ENCODE measurements at regions not wholly inside any gene's neighbourhood (a gene's known extent, or its start where the extent isn't known, plus 50 kb on each side); places are given as distances from the start of the nearest gene placed in this dataset.

DNA sequence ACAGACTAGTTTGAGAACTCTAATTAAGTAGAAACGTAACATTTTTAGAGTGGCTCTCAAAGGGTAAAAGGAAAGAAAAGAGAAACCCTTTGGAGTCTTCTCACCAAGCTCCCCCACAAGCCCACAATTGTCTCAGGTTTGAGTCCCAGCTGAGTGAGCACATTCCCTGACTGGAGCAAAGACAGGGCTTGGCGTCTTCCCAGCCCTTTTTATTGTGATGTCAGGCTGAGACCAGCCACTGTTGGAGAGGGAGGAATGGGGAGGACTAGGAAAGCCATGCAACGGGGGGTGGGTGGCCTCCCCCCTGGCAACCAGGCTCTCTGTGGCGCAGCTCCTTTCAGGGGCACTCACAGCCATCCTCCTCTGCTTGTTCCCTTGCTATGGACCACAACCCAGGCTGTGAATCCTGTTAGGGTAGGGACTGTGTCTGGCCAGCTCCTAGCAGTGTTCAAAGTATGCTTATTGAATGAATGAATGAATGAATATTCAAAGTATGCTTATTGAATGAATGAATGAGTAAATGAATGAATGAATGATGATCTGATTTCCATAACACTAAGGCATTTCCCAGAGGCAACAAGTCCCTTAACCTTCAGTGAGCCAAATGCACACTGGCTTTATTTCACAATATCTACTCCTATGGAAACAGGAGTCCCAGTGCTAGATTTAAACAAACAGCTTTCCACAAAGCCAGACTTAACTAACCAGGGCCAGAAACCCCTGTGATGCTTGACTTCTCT is 413.3 kb downstream of the MID1IP1 start:
- no peak for DNase-seq (ENCODE audit: low read depth in 2 of 2)

DNA sequence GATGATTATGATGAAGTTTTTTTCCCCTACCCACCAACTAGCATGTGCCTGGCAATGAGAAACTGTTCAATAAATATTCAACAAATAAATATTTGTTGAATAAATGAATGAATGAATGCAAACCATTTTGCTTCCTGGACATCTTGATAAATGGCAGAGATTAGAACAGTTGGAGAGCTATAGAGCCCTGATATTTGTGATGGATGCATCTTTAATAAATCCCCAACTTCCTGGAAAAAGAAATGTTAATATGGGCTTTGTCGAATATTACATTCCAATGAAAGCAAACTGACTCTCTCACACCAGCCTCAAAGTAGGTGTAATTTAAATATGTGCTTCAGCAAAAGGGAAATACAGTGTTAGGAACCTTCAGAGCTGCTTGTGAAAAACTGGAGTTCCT is 419.7 kb downstream of the MID1IP1 start:
- no peak for DNase-seq (ENCODE audit: low read depth in 2 of 2)

DNA sequence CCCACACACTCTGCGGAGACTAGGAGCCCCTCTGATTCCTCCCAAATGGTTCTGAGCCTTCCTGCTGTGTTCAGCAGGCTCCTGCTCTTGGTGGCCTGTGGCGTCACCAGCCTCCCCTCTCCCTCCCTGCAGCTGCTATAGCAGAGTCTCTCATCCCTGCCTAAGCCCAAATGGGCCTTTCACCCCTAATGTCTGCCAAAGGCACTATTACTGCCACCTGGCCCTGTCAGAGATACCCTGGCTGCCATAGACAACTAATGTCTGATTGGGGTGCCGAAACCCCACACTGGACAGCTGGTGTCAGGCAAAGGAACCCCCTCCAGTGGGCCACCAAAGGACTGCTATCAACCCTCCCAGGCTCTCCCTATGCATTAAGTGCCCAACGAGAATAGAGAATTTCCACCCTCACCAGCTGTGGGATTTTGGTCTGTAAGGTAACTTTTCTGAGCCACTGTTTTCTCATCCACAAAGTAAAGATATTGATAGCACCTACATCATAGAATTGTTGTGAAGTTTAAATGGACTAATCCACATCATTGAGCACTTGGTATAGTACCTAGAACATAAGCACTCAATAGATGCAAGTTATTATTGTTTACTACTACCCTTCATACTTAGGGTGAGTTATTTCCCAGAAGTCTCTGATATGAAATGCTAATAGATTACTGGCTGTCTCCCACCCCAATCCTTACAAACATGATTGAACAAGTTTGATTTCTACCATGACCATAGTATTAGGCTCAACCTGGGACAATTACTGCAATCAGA is 421.3 kb downstream of the MID1IP1 start:
- DNase-seq (ENCODE audit: low read depth in 2 of 2) = no peak

DNA sequence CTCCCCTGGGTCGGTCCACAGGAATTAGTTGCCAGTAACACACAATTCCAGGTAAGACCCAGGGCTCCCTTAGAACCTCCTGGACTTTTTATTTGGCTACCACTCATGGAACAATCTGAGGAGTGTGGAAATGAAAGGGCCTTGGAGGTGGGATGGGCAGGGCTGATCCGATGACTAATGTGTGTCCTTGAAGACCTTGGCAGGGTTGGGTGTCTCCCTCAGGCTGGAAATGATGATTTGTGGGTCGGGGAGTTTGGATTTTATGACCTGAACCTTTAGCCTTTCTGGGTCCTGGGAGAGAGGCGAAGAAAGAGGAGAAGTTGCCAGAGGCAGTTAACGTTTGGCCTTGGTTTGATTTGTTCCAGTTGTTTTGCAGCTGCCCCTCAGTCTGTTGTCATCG is 425.0 kb downstream of the MID1IP1 start:
- no peak for DNase-seq (ENCODE audit: low read depth in 2 of 2)

DNA sequence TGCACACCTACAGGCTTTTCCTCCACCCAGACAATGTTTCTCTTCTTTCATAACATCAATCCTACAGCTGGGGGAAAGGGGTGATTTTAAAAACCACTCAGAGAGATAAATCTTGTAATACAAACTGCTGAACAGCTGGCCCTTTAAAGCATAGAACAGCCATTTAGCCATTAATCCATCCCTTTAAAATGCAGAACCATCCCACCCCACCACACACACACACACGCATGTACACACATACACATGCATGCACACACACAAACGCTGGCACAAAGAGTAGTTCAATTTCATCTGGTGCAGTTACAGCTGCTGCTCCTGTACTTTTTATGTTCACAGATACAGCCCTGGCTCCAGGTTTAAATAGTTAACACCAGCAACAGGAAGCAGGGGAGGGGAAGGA is 426.1 kb downstream of the MID1IP1 start:
- no peak for DNase-seq (ENCODE audit: low read depth in 2 of 2)

DNA sequence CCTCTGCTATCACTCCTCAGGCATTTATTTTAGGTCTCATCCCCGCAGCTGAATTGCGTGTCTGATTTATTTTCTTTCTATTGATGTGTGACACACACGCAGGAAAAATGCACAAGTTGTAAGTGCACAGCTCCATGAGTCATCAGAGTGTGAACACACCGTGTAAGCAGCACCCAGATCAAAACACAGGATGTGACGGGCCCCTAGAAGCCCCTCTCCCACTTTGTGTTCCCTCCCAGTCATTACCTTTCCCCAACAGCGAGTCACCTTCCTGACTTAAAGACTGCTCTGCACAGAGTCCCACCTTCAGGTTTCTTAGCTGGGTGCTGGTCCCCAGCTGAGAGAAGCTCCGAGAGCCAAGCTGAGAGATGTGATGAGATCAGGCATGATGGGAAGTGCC is 436.7 kb downstream of the MID1IP1 start:
- DNase-seq (ENCODE audit: low read depth in 2 of 2) = no peak

DNA sequence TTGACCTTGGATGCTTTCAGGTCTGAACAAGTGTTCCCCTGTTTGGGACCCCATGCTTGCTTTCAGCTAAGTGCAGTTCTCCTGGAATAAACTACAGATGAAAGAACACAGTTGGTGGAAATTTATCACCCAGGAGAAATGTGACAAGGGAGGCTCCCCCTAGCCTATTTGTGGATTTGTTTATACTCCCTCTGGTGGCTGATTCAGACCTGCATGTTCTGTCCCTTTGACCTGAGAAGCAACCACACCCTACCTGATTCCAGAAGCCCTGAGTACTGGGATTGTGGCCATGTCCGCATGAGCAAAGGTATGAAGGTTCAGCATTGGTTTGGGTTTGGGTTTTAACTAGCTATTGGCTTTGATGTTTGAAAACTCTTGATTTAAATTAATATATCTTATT is 440.9 kb downstream of the MID1IP1 start:
- no peak for DNase-seq (ENCODE audit: low read depth in 2 of 2)

DNA sequence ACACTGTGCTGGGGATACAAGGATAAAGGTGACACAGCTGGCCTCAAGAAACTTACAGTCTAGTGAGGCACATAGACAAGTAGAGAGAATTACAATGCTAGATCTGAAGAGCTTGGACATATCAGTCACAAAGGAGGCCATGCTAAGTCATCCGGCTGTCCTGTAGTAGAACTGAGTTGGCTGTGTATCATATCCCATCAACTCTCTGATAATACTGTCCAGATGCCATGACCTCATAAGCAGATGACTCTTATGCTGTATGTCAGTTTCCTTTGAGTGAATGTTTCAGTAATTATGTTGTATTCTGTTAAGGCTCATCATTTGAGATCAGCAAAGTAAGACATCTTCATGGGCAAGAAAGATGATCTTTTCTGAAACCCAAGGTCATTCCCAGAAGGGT is 442.9 kb downstream of the MID1IP1 start:
- no peak for DNase-seq (ENCODE audit: low read depth in 2 of 2)

DNA sequence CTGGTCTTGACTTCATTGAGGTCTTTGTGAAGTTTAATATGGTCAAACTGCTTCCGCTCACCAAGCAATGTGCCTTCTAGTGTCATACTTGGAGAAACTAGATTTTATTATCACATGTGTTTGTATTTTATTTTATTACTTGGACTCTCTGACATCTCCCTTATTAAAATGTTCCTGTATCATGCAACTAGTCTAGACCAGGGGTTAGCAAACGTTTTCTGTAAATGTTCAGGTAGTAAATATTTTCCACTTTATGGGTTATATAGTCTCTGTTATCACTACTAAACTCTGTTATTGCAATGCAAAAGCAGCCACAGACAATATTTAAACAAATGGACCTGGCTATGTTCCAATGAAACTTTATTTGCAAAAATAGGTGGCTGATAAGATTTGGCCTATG is 443.8 kb downstream of the MID1IP1 start:
- no peak for DNase-seq (ENCODE audit: low read depth in 2 of 2)

DNA sequence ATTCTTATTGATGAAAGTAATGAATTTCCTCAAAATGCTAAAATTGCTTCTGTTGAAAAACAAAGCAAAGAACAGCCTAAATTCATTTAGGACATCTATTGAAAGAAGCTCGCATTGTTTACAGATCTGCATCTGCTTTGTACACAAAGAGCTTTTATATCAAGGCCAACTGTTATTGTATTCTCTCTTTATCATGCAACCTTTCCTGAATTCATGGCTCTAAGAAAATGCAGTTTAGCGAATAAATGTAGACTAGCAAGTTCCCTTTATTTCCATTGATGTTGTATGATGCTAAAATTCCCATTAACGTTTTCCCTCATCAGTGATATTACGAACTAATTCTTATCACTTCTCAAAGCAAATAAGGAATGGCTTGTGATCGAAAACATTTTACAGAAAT is 446.3 kb downstream of the MID1IP1 start:
- DNase-seq (ENCODE audit: low read depth in 2 of 2) = no peak

DNA sequence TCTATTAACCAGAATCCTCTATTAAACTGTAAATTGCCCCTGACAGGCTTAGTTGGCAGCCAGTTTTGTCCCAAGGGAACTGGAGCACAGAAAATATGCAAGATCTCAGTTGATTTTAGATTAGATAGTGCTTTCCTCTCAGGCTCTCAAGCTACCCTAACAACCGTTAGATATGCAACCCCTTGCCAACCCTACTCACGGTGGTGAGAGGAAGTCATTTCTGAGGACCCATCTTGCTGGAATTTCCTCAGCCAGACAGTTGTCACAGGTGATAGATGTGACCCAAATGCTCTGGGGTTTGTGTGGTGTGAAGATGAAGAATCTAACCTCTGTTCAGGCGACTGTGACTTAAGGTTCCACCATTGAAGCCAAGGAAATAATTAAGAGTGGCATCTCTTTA is 447.1 kb downstream of the MID1IP1 start:
- DNase-seq (ENCODE audit: low read depth in 2 of 2) = no peak

DNA sequence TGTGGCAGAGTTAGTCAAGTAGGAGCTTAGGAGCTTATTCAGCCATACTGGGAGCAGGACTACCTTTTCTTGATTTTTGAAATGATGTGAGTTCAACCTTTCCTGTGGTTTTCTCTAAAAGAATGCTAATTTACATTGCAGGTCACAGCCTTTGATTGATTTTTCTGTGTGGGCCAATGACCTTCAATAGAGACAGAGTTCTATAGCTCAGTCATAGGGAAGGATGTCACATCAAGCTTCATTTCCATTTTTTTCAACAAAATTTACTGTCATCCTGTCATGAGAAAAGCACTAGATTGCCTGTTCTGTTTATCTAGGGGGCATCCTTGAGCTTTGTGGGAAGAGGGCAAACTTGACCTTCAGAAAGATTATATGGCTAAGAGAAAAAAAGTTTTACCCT is 448.7 kb downstream of the MID1IP1 start:
- DNase-seq (ENCODE audit: low read depth in 2 of 2) = no peak

DNA sequence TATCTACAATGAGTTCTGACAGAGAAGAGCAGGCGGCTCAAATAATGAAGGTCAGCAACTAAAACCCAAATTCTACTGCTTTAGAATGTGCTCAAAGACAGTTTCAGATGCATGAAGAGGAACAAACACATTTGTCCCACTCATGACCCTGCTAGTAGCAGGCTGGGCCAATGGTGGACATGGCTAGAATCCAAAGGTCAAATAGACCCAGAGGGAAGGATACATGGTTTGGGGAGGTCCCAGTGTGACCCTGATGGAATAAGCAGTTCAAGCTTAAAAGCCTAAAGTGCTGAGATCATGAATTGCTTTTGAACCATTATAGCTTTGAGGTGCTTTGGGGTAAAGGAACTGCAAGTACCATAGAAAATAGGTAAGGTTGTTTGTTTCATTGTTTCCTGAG is 450.7 kb downstream of the MID1IP1 start:
- DNase-seq (ENCODE audit: low read depth in 2 of 2) = no peak

DNA sequence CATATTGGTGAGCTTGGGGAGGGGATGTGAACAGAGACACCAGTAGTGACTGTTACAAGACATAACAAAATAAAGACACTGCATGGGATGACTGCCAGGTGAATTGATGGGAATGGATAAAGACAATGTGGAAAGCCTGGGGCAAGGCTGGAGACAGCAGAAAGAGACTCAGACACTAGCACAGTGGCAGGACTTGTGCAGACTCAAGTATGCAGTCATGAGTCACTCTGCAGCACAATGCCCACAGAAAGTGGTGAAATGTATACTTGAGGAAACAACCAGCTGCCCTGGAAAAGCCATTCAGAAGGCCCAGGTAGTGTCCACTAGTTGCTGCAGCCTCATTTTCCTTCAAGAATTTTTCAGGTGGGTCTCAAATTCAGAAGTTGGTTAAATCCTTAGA is 452.3 kb downstream of the MID1IP1 start:
- DNase-seq (ENCODE audit: low read depth in 2 of 2) = no peak

DNA sequence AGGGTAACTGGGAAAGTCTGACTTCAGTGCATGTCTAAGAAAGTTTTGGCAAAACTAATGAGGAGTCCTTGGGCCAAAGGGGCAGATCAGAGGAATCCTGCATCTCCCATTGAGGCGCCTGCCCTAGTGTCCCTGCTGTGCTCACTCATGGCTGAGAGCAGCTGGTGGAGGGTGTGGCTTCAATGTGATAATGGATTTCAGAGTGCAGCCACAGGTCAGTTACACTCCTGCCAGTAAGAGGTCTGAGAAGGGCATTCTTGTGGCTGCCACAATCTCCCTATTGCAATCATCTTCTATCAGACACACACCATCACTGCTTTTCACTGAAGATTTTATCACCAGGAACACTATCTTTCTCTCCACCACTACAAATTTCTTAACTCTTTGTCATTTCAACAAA is 457.1 kb downstream of the MID1IP1 start:
- no peak for DNase-seq (ENCODE audit: low read depth in 2 of 2)

DNA sequence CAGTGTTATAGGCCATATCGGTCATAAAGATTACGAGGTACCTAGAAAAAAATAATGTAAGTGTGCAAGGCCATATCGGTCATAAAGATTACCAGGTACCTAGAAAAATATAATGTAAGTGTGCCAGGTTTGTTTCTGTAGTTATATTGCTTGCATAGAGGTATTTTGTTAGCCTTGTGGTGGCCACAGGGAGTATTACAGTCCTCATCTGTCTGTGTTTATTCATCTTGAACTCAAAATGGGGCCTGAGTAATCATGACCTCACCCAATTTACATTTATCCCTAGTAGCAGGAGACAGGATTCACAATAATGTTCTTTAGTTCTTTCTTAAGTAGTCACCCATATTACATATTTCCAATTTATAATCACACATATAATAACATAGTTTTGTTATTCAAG is 459.7 kb downstream of the MID1IP1 start:
- no peak for DNase-seq (ENCODE audit: low read depth in 2 of 2)

DNA sequence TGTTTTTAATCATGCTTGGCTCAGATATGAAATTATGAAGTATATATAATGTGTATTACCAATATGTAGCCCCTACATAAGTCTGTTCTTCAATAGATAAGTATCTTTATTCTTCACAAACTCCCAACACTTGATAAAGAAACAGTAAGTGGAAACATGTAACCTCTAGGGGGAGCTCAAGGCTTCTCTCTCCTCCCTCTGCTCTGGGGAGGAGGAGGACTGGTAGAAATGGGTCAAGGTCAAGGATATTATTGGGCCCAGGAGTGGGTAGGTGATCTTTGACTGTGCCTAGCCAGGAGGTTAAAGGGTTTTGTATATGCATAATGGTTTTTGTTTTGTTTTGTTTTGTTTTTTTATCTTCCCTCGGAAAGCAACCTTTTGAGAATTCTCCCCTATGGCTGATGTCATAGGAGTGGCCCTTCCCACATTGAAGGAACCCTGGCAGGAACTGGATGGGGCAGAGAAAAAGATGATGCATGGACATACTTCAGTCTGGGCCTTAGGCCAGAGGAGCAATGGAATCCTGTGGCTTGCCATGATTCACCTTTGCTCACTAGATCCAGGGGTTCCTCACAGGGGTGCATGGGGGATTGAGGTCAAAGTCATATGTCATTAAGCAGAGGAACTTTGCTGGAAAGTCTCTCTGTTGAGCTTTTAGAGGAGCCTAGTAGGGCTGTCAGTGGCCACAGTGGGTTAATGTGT is 460.3 kb downstream of the MID1IP1 start:
- DNase-seq (ENCODE audit: low read depth in 2 of 2) = peak; percentile 39 to 40

DNA sequence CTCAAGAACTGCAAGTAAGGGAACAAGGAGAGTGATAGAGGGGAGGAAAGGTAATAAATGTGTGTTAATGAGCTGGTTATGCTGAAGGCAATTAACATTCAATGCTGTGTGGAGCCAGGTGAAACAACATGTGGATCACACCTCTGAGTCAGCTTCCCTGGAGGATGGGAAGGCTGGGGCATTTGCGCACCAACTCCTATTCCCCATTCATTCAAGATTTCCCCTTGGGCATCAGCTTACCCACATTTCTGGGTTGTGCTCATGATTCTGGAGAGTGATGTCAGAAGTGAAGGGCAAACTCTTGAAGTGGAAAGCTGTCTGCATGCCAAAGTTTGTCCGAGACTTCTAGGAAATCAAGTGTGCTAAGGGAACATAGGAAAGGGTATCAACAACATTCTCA is 461.4 kb downstream of the MID1IP1 start:
- DNase-seq (ENCODE audit: low read depth in 2 of 2) = no peak

DNA sequence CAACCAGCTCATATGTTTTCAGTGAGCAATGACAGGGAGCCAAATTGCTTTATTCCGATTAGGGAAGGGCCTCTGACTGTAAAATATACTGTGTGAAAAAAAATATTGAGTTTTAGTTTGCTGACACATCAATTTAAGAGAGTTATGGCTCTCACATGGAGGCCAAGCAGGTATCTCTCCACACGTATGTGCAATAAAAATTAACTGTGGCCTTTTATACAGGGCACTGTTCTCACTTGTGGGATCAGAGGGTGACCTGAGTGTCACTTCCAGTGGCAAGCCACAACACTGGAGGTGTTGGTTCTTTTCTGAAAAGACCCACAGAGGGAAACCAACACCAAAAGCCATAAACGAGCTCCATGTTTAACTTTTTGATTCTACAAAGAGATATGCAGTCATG is 462.8 kb downstream of the MID1IP1 start:
- DNase-seq (ENCODE audit: low read depth in 2 of 2) = no peak

DNA sequence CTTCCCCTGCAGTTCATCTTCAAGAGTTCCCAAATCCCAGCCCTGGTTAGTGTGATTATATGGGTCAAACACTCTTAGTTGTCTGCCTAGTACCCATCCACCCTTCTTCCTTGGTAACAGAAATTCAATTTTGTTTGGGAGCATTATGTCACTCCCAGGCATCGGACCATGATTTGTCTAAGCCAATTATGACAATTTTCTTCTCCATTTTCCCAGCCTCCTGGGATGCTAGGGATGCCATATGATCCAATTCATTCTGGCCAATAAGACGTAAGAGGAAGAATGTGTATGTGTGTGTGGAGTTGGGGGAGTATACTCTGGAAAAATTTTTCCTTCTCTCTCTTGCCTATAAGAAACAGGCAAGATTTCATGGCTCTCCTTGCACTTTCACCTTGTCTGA is 465.9 kb downstream of the MID1IP1 start:
- no peak for DNase-seq (ENCODE audit: low read depth in 2 of 2)

DNA sequence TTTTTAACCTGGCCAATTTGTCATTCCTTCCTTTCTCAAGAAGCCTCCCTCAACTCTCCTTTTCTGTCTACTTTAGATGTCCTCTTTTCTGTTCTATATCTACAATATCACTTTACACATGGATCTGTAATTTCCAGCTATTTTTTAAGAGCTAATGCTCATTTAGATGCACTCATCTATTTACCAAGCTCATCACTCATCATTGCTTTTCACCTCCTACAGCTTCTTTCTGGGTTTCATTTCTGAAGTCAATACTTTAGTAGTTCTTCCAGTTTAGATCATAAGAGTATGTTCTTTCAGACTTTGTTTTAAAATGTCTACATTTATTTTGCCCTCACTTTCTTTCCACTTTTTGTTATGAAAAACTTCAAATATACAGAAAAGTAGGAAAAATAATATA is 466.9 kb downstream of the MID1IP1 start:
- no peak for DNase-seq (ENCODE audit: low read depth in 2 of 2)

DNA sequence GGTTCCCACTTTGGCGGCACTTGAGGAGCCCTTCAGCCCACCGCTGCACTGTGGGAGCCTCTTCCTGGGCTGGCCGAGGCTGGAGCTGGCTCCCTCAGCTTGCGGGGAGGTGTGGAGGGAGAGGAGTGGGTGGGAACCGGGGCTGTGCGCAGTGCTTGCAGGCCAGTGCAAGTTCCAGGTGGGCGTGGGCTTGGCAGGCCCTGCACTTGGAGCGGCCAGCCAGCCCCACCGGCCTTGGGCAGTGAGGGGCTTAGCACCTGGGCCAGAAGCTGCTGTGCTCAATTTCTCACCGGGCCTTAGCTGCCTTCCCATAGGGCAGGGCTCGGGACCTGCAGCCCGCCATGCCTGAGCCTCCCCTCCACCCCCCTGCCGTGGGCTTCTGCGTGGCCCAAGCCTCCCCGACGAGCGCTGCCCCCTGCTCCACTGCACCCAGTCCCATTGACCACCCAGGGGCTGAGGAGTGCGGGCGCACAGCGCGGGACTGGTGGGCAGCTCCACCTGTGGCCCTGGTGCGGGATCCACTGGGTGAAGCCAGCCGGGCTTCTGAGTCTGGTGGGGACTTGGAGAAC is 474.3 kb downstream of the MID1IP1 start:
- no peak for DNase-seq (ENCODE audit: low read depth in 2 of 2)
